ENCODE measurements at regions not wholly inside any gene's neighbourhood (a gene's known extent, or its start where the extent isn't known, plus 50 kb on each side); places are given as distances from the start of the nearest gene placed in this dataset.

DNA sequence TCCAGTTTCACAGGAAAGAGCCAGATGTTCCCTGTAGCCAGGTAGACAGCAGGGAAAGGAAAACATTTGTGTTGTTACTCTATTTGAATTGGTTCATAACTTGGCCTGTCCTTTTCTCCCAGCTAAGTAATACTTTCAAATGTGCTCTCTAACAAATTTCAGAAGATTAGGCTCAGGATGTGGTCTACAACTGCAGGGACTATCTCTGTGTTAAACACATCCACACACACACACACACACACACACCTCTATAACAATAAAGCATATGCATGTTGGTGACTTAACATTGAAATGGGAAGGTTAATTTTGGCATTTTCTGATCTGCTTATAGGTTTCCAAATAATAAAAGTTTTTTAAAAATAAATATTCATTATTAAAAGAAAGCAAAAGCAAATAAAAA is 316.0 kb upstream of the ARGLU1 start:
- TF ChIP-seq EZH2 (IDR thresholded peaks at IDR 0.05) (no peak), POLR2AphosphoS5 (IDR thresholded peaks at IDR 0.05; ENCODE audit: borderline replicate concordance, low read depth, low read length) (no peak), FOXP2 (optimal IDR thresholded peaks at IDR 0.05; ENCODE audit: control extremely low read depth, extremely low read length, insufficient read depth) (no peak)

Measured in SK-N-MC (cell line).